Pancreas (tissue), 10 donors: ENCODE measurements at regions not wholly inside any gene's neighbourhood (a gene's known extent, or its start where the extent isn't known, plus 50 kb on each side); places are given as distances from the start of the nearest gene placed in this dataset.

Experiments used
- ATAC-seq, 4 donors: fragments of 200-7000 bp; cut with Tn5 transposase; one replicate each; pipeline versions ENCODE4 v1.8.0 to v1.9.1; 2020; ENCODE audit warnings: mild to moderate bottlenecking in 4 of 4, moderate library complexity in 4 of 4
- DNase-seq, 6 donors: peaks; one replicate each; pipeline ENCODE4 v3.0.0-alpha.2; 2020
- FAIRE-seq: peaks from 2 replicates; lab custom pipeline; 2012; peaks lifted over from hg19 to GRCh38; lab: Jason Lieb, UNC
- H3K27ac ChIP-seq, 4 donors: fragments of 200-600 bp; sonication (generic); 1 replicate in 3 of 4; 2 replicates in 1 of 4; pipeline versions ENCODE4 v1.5.0 to v1.8.0; 2020
- H3K27me3 ChIP-seq, 4 donors: fragments of 200-600 bp; one replicate each; pipeline ENCODE4 v1.8.0; 2021
- H3K36me3 ChIP-seq, 3 donors: fragments of 200-600 bp; sonication (generic) in 1 of 3; one replicate each; pipeline versions ENCODE4 v1.5.0 to v1.8.0; 2020 to 2021
- H3K4me1 ChIP-seq, 3 donors: fragments of 200-600 bp; one replicate each; pipeline ENCODE4 v1.8.0; 2021
- H3K4me3 ChIP-seq, 4 donors: fragments of 200-600 bp; sonication (generic) in 2 of 4; one replicate each; pipeline versions ENCODE4 v1.5.0 to v1.8.0; 2020 to 2021
- H3K9me3 ChIP-seq, 4 donors: fragments of 200-600 bp; one replicate each; pipeline ENCODE4 v1.8.0; 2021
- CTCF ChIP-seq, 4 donors: fragments of 200-600 bp; sonication (generic) in 3 of 4; IDR thresholded peaks; one replicate each; pipeline versions ENCODE4 v1.5.0 to v1.8.0; 2021; ENCODE audit warnings: antibody characterized with exemption in 4 of 4
- WGBS, 2 donors: extraction: QIAGEN DNeasy Blood & Tissue Kit; methylation state at CpG; one replicate each; pipeline ENCODE4 v1.1.7; 2013; 5-methylcytosine and 5-hydroxymethylcytosine counted together
- intact Hi-C, 3 donors: fragments of 100-400 bp; cut with DNase I; formaldehyde crosslinking; loops; one replicate each; pipeline versions ENCODE4 v1.11.1 to v1.14.2; 2022
- donor health status: healthy with polysubstance abuse.
- donor health status: DM: no; HTN: no; CAD: no; lungs with moderate emphysema.
- donor health status: DM: no; HTN: no; CAD: no.
- donor health status: control.
- donor health status: control.
- donor health status: Bipolar disorder and iron deficiency.
- donor health status: DM: yes; HTN: yes; CAD: no.
- donor health status: DM: no; HTN: no; CAD: no.
- donor health status: DM: no; HTN: no; CAD: no.
- donor health status: DM: yes; HTN: yes; CAD: no.

GRCh38 chr4:160819791-160820190 is 1344.0 kb downstream of the FSTL5 start:
- DNase-seq (no peak), ATAC-seq (no peak), FAIRE-seq (no peak)
- TF ChIP-seq CTCF (IDR thresholded peaks at IDR 0.05), result no peak
- intact Hi-C loops, result no loop called here
- Histone ChIP-seq H3K4me1 (no peaks in the 10 kb centered on the region), H3K27ac (no peak overlapping the region), H3K27me3 (no peaks in the 10 kb centered on the region), H3K4me3 (no peak overlapping the region), H3K36me3 (no peaks in the 10 kb centered on the region), H3K9me3 (no peaks in the 10 kb centered on the region)
- 69% methylated on average over 3 of the region's 3 CpGs for WGBS, 2 donors

GRCh38 chr4:160824481-160824880 is 1339.3 kb downstream of the FSTL5 start:
- Histone ChIP-seq H3K9me3 (no peaks in the 10 kb centered on the region), H3K4me1 (no peaks in the 10 kb centered on the region), H3K4me3 (no peak overlapping the region), H3K27ac (no peak overlapping the region), H3K27me3 (no peaks in the 10 kb centered on the region), H3K36me3 (no peaks in the 10 kb centered on the region)
- DNase-seq, result no peak
- intact Hi-C loops, result no loop called here
- WGBS, 2 donors, result 52 to 68% methylated on average over 2 of the region's 2 CpGs
- no peak for ATAC-seq
- TF ChIP-seq CTCF (IDR thresholded peaks at IDR 0.05), result no peak
- no peak for FAIRE-seq

GRCh38 chr4:160825644-160826338 is 1338.0 kb downstream of the FSTL5 start:
- Histone ChIP-seq H3K27me3 (no peaks in the 10 kb centered on the region), H3K27ac (no peak overlapping the region), H3K4me3 (no peak overlapping the region), H3K36me3 (no peaks in the 10 kb centered on the region), H3K9me3 (no peaks in the 10 kb centered on the region), H3K4me1 (no peaks in the 10 kb centered on the region)
- intact Hi-C loops, result no loop called here
- WGBS, 2 donors, result 72 to 76% methylated on average over 8 of the region's 8 CpGs
- DNase-seq (no peak), ATAC-seq (no peak), FAIRE-seq (no peak)
- no peak for TF ChIP-seq CTCF (IDR thresholded peaks at IDR 0.05)

GRCh38 chr4:160826339-160826679 is 1337.5 kb downstream of the FSTL5 start:
- no peak for TF ChIP-seq CTCF (IDR thresholded peaks at IDR 0.05)

GRCh38 chr4:160831165-160831922 is 1332.5 kb downstream of the FSTL5 start:
- 75 to 89% methylated on average over 2 of the region's 2 CpGs for WGBS, 2 donors
- Histone ChIP-seq H3K27me3 (no peaks in the 10 kb centered on the region), H3K9me3 (no peaks in the 10 kb centered on the region), H3K4me1 (no peaks in the 10 kb centered on the region), H3K27ac (no peak overlapping the region), H3K36me3 (no peaks in the 10 kb centered on the region), H3K4me3 (no peak overlapping the region)
- intact Hi-C loops, result no loop called here
- DNase-seq, result no peak
- TF ChIP-seq CTCF (IDR thresholded peaks at IDR 0.05), result no peak
- ATAC-seq, result no peak
- no peak for FAIRE-seq

More at GRCh38 chr4:160826339-160826679, 1337.5 kb downstream of the FSTL5 start:
- Histone ChIP-seq H3K27ac (no peak overlapping the region), H3K4me3 (no peak overlapping the region), H3K36me3 (no peaks in the 10 kb centered on the region), H3K4me1 (no peaks in the 10 kb centered on the region), H3K9me3 (no peaks in the 10 kb centered on the region), H3K27me3 (no peaks in the 10 kb centered on the region)
- ATAC-seq, result no peak
- FAIRE-seq, result no peak
- 88 to 92% methylated on average over 10 of the region's 10 CpGs for WGBS, 2 donors
- no peak for DNase-seq
- intact Hi-C loops, result no loop called here
